ENCODE measurements at regions not wholly inside any gene's neighbourhood (a gene's known extent, or its start where the extent isn't known, plus 50 kb on each side); places are given as distances from the start of the nearest gene placed in this dataset.
A peak's percentile ranks its signal among the peaks of the same experiment; 100 is the strongest.

DNA sequence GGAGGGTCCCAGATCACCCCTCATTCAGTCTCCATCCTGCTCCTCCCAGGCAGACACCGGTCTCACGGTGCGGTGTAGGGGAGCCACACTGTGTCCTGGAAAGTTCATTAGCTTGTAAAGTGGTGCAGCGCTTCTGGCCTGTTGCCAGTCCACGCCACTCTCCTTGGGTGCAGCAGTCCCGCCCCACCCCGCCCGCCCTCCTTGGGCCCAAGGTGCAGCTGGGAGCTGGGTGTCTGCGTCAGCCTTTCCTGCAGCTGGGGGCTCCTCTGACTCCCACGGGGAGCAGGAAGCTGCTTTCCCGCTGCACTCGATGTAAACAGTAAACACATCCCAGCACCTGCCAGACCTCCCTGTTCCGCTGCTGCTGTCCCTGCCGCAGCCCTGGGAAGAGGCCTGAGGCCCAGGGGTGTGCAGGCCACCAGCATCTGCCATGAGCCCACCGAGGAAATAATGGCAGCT is 53.8 kb upstream of the ASB18 start:
- CTCF ChIA-PET: no interaction called here
- TF ChIP-seq EZH2phosphoT487 (IDR thresholded peaks at IDR 0.05; ENCODE audit: borderline replicate concordance, low read length) (no peak), EZH2 (IDR thresholded peaks at IDR 0.05; ENCODE audit: low read length, unreplicated experiment) (no peak), CTCF (conservative IDR thresholded peaks at IDR 0.05; ENCODE audit: low read depth, low read length) (no peak)
- POLR2A ChIA-PET (ENCODE audit: unreplicated experiment): no interaction called here

GRCh38 chr2:236318401-236318800 is 54.2 kb upstream of the ASB18 start:
- no peaks in the 10 kb centered on the region for H4K20me1 ChIP-seq (ENCODE audit: low read length)
- H3K9ac ChIP-seq (ENCODE audit: low read length): no peak overlapping the region
- intact Hi-C loops (cut with micrococcal nuclease): no loop called here
- H3K9me2 ChIP-seq (replicated peaks; ENCODE audit: low read length): no peaks in the 10 kb centered on the region
- CTCF ChIA-PET: no interaction called here
- POLR2A ChIA-PET (ENCODE audit: unreplicated experiment): no interaction called here
- H3K27ac ChIP-seq (ENCODE audit: low read length): no peak overlapping the region
- no peaks in the 10 kb centered on the region for H3K36me3 ChIP-seq (ENCODE audit: low read depth, low read length)
- no peak for TF ChIP-seq EZH2phosphoT487 (IDR thresholded peaks at IDR 0.05; ENCODE audit: borderline replicate concordance, low read length)
- no peak for ATAC-seq
- no peaks in the 10 kb centered on the region for H3K27me3 ChIP-seq (ENCODE audit: low read length)
- H3K4me3 ChIP-seq (ENCODE audit: low read length): no peak overlapping the region
- no peak overlapping the region for H2AFZ ChIP-seq (ENCODE audit: low read length)
- no peak overlapping the region for H3K4me2 ChIP-seq (ENCODE audit: low read length)
- DNase-seq: no peak
- BruUV-seq (replicated peaks): no TSS peak
- no peaks in the 10 kb centered on the region for H3K79me2 ChIP-seq (ENCODE audit: low read length)
- no peaks in the 10 kb centered on the region for H3K4me1 ChIP-seq (ENCODE audit: insufficient read depth, low read length)
- no peaks in the 10 kb centered on the region for H3F3A ChIP-seq (ENCODE audit: low read length, unreplicated experiment)
- no peaks in the 10 kb centered on the region for H3K9me3 ChIP-seq (ENCODE audit: low read length)

More for the DNA sequence above, 53.8 kb upstream of the ASB18 start:
- Histone ChIP-seq H3K36me3 (ENCODE audit: low read depth, low read length) (no peaks in the 10 kb centered on the region), H3K27me3 (ENCODE audit: low read length) (no peaks in the 10 kb centered on the region), H3K4me3 (ENCODE audit: low read length) (no peak overlapping the region), H3K9me2 (replicated peaks; ENCODE audit: low read length) (no peaks in the 10 kb centered on the region), H3K79me2 (ENCODE audit: low read length) (no peaks in the 10 kb centered on the region), H2AFZ (ENCODE audit: low read length) (no peak overlapping the region), H4K20me1 (ENCODE audit: low read length) (no peaks in the 10 kb centered on the region), H3F3A (ENCODE audit: low read length, unreplicated experiment) (no peaks in the 10 kb centered on the region), H3K4me2 (ENCODE audit: low read length) (no peak overlapping the region), H3K4me1 (ENCODE audit: insufficient read depth, low read length) (no peaks in the 10 kb centered on the region), H3K9ac (ENCODE audit: low read length) (no peak overlapping the region), H3K27ac (ENCODE audit: low read length) (no peak overlapping the region), H3K9me3 (ENCODE audit: low read length) (no peaks in the 10 kb centered on the region)
- ATAC-seq (peak; percentile 62), DNase-seq (peak; percentile 12)
- intact Hi-C loops (cut with micrococcal nuclease): no loop called here
- BruUV-seq (replicated peaks): no TSS peak

GRCh38 chr2:236319036-236319435 is 54.8 kb upstream of the ASB18 start:
- BruUV-seq (replicated peaks): no TSS peak
- intact Hi-C loops (cut with micrococcal nuclease): no loop called here

More at GRCh38 chr2:236319036-236319435, 54.8 kb upstream of the ASB18 start:
- no peaks in the 10 kb centered on the region for H3K36me3 ChIP-seq (ENCODE audit: low read depth, low read length)
- POLR2A ChIA-PET (ENCODE audit: unreplicated experiment): no interaction called here
- no peak for DNase-seq
- no peaks in the 10 kb centered on the region for H3K9me3 ChIP-seq (ENCODE audit: low read length)
- no peaks in the 10 kb centered on the region for H3K4me1 ChIP-seq (ENCODE audit: insufficient read depth, low read length)
- H3K4me2 ChIP-seq (ENCODE audit: low read length): no peak overlapping the region
- TF ChIP-seq EZH2 (IDR thresholded peaks at IDR 0.05; ENCODE audit: low read length, unreplicated experiment) (no peak), CTCF (conservative IDR thresholded peaks at IDR 0.05; ENCODE audit: low read depth, low read length) (no peak), EZH2phosphoT487 (IDR thresholded peaks at IDR 0.05; ENCODE audit: borderline replicate concordance, low read length) (no peak)
- H2AFZ ChIP-seq (ENCODE audit: low read length): no peak overlapping the region
- no peaks in the 10 kb centered on the region for H3K9me2 ChIP-seq (replicated peaks; ENCODE audit: low read length)
- H3K79me2 ChIP-seq (ENCODE audit: low read length): no peaks in the 10 kb centered on the region
- no peak overlapping the region for H3K27ac ChIP-seq (ENCODE audit: low read length)
- CTCF ChIA-PET: no interaction called here
- H3F3A ChIP-seq (ENCODE audit: low read length, unreplicated experiment): no peaks in the 10 kb centered on the region
- no peak overlapping the region for H3K9ac ChIP-seq (ENCODE audit: low read length)
- H3K4me3 ChIP-seq (ENCODE audit: low read length): no peak overlapping the region
- H4K20me1 ChIP-seq (ENCODE audit: low read length): no peaks in the 10 kb centered on the region
- no peaks in the 10 kb centered on the region for H3K27me3 ChIP-seq (ENCODE audit: low read length)
- no peak for ATAC-seq

All from PC-3 (cell line).